Hepatocyte (in vitro differentiated cells): ENCODE measurements at regions not wholly inside any gene's neighbourhood (a gene's known extent, or its start where the extent isn't known, plus 50 kb on each side); places are given as distances from the start of the nearest gene placed in this dataset.

Experiments used
- EZH2 ChIP-seq: fragments of 200-600 bp; sonication (generic); IDR thresholded peaks from 2 replicates; pipeline ENCODE4 v1.6.1; 2016; ENCODE audit warnings: antibody characterized with exemption, mild to moderate bottlenecking, borderline replicate concordance
- EZH2phosphoT487 ChIP-seq: fragments of 200-600 bp; sonication (generic); IDR thresholded peaks from one replicate; pipeline ENCODE4 v1.6.1; 2018; ENCODE audit warnings: antibody characterized with exemption, mild to moderate bottlenecking, low read depth, moderate library complexity; ENCODE audit not compliant: unreplicated experiment, severe bottlenecking
- TF ChIP-seq, protein P1 (sequence below): fragments of 200-600 bp; sonication (generic); IDR thresholded peaks from 2 replicates; pipeline ENCODE4 v1.5.1; 2016; ENCODE audit warnings: antibody characterized with exemption, mild to moderate bottlenecking; ENCODE audit not compliant: poor library complexity

DNA sequence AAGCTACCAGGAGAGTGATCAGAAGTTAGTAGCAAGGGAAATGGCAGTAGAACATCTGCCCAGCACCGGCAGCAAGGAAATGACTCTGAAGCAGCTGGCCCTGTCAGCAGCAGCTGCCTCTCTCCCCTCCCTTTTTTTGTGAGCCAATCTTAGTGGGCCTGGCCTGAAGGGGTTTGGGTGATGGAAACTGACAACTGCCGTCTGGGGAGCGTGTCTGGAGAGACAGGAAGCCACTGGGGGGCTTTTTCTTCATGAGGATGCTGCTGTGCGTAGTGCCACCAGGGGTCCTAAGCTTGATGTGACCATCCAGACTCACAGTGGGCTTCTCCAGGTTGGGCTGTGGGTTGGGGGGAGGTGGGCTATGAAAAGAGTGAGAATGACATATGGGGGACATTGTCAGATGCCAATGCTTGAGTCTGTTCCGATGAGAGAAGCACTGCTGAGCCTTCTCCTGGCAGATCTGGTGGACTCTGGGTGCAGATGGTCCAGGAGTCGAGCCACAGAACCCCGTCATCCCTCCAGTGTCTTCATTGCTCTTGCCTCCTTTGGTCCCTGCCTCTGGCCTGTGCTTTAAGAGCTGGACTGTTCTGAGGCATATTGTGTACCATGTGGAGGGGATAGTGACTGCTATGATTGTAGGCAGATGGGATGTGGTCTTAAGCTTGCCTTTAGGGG, 87.6 kb upstream of the HIF1A start:
- TF ChIP-seq, protein P1, sequence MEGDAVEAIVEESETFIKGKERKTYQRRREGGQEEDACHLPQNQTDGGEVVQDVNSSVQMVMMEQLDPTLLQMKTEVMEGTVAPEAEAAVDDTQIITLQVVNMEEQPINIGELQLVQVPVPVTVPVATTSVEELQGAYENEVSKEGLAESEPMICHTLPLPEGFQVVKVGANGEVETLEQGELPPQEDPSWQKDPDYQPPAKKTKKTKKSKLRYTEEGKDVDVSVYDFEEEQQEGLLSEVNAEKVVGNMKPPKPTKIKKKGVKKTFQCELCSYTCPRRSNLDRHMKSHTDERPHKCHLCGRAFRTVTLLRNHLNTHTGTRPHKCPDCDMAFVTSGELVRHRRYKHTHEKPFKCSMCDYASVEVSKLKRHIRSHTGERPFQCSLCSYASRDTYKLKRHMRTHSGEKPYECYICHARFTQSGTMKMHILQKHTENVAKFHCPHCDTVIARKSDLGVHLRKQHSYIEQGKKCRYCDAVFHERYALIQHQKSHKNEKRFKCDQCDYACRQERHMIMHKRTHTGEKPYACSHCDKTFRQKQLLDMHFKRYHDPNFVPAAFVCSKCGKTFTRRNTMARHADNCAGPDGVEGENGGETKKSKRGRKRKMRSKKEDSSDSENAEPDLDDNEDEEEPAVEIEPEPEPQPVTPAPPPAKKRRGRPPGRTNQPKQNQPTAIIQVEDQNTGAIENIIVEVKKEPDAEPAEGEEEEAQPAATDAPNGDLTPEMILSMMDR = no peak
- TF ChIP-seq EZH2 = no peak
- TF ChIP-seq EZH2phosphoT487 = no peak
